B cell (primary cell): ENCODE measurements at regions not wholly inside any gene's neighbourhood (a gene's known extent, or its start where the extent isn't known, plus 50 kb on each side); places are given as distances from the start of the nearest gene placed in this dataset.

Experiments used
- ATAC-seq: fragments of 200-7000 bp; cut with Tn5 transposase; one replicate; pipeline ENCODE4 v1.10.0; 2021; ENCODE audit warnings: low read depth, mild to moderate bottlenecking, moderate number of reproducible peaks, moderate library complexity
- CTCF ChIA-PET: fragments of 350-600 bp; sonication (Branson Sonifier 250); formaldehyde crosslinking; loops from one replicate; lab custom pipeline; 2021; ENCODE audit warnings: antibody characterized with exemption, inconsistent platforms; lab: Charles Lee
- POLR2A ChIA-PET: fragments of 350-600 bp; sonication (Branson Sonifier 250); formaldehyde crosslinking; loops from one replicate; lab custom pipeline; 2021; ENCODE audit warnings: antibody characterized with exemption; lab: Charles Lee
- DNase-seq: peaks from one replicate; pipeline ENCODE4 v3.0.0; 2013
- H2AFZ ChIP-seq: 2 replicates; pipeline ENCODE4 v1.6.1; 2012; ENCODE audit warnings: mild to moderate bottlenecking, low read depth, low read length; ENCODE audit not compliant: insufficient read depth, poor library complexity, severe bottlenecking
- H3K27ac ChIP-seq, 2 donors: 1 replicate in 1 of 2; 2 replicates in 1 of 2; pipeline ENCODE4 v1.5.1; 2012 to 2013; ENCODE audit warnings: low read length in 2 of 2, mild to moderate bottlenecking in 2 of 2, moderate library complexity in 1 of 2
- H3K27me3 ChIP-seq, 4 experiments: fragments of 200-600 bp in 1 of 4; sonication (generic) in 1 of 4; replicated peaks in 1 of 4; 1 replicate in 2 of 4; 2 replicates in 2 of 4; pipeline versions ENCODE4 v1.6.1 to v1.7.0; 2013 to 2016; ENCODE audit warnings: low read length in 3 of 4, mild to moderate bottlenecking in 2 of 4, mixed read lengths in 1 of 4, moderate library complexity in 1 of 4; ENCODE audit not compliant: insufficient read depth in 4 of 4, control insufficient read depth in 3 of 4; ENCODE audit errors: control extremely low read depth in 1 of 4
- H3K36me3 ChIP-seq, 2 experiments: replicated peaks in 1 of 2; 1 replicate in 1 of 2; 2 replicates in 1 of 2; pipeline versions ENCODE4 v1.6.1 to v1.7.1; 2013; ENCODE audit warnings: low read length in 1 of 2; ENCODE audit not compliant: insufficient read depth in 2 of 2, control insufficient read depth in 1 of 2; ENCODE audit errors: control extremely low read depth in 1 of 2, extremely low read depth in 1 of 2
- H3K4me1 ChIP-seq, 2 donors: fragments of 200-600 bp in 1 of 2; sonication (generic) in 1 of 2; 1 replicate in 1 of 2; 2 replicates in 1 of 2; pipeline versions ENCODE4 v1.5.1 to v1.6.1; 2013 to 2017; ENCODE audit warnings: low read length in 2 of 2; ENCODE audit not compliant: control insufficient read depth in 2 of 2, insufficient read depth in 2 of 2
- H3K4me2 ChIP-seq: replicated peaks from 2 replicates; pipeline ENCODE3; 2012; ENCODE audit warnings: mild to moderate bottlenecking, low read depth, low read length; ENCODE audit not compliant: poor library complexity, severe bottlenecking
- H3K4me3 ChIP-seq, 5 experiments: fragments of 200-600 bp in 1 of 5; sonication (generic) in 1 of 5; 1 replicate in 3 of 5; 2 replicates in 2 of 5; pipeline versions ENCODE4 v1.5.1 to v1.7.0; 2011 to 2016; ENCODE audit warnings: low read length in 4 of 5, mild to moderate bottlenecking in 4 of 5, low read depth in 2 of 5, control low read depth in 1 of 5, moderate library complexity in 1 of 5; ENCODE audit not compliant: insufficient read depth in 1 of 5; ENCODE audit errors: control extremely low read depth in 1 of 5, extremely low read depth in 1 of 5
- H3K79me2 ChIP-seq: fragments of 200-600 bp; sonication (generic); one replicate; pipeline ENCODE4 v1.6.0; 2016; ENCODE audit warnings: low read length; ENCODE audit not compliant: control insufficient read depth, insufficient read depth
- H3K9ac ChIP-seq: fragments of 200-600 bp; sonication (generic); 2 replicates; pipeline ENCODE4 v1.6.1; 2017; ENCODE audit warnings: mild to moderate bottlenecking, low read length, moderate library complexity
- H3K9me3 ChIP-seq, 3 donors: one replicate each; pipeline versions ENCODE4 v1.6.1 to v1.7.1; 2013; ENCODE audit warnings: low read length in 2 of 3; ENCODE audit not compliant: control insufficient read depth in 2 of 3, insufficient read depth in 1 of 3; ENCODE audit errors: control extremely low read depth in 1 of 3
- H4K20me1 ChIP-seq: 2 replicates; pipeline ENCODE4 v1.6.0; 2012; ENCODE audit warnings: mild to moderate bottlenecking, low read length; ENCODE audit not compliant: insufficient read depth, control insufficient read depth, poor library complexity, severe bottlenecking
- H3K27ac Mint-ChIP-seq: one replicate; pipeline ENCODE4 v1.8.0; 2021; ENCODE audit warnings: mixed read lengths
- H3K27me3 Mint-ChIP-seq: one replicate; pipeline ENCODE4 v1.8.0; 2021; ENCODE audit warnings: mixed read lengths
- H3K4me1 Mint-ChIP-seq: one replicate; pipeline ENCODE4 v1.8.0; 2021; ENCODE audit warnings: mixed read lengths
- H3K4me3 Mint-ChIP-seq: one replicate; pipeline ENCODE4 v1.8.0; 2021; ENCODE audit warnings: mixed read lengths
- H3K9me3 Mint-ChIP-seq: one replicate; pipeline ENCODE4 v1.8.0; 2022; ENCODE audit warnings: mixed read lengths; ENCODE audit not compliant: insufficient read depth
- EZH2 ChIP-seq: IDR thresholded peaks from 2 replicates; pipeline ENCODE4 v1.6.1; 2012; ENCODE audit warnings: borderline replicate concordance, low read depth, mild to moderate bottlenecking, moderate library complexity, low read length; ENCODE audit not compliant: insufficient read depth, poor library complexity, severe bottlenecking
- intact Hi-C: fragments of 100-400 bp; cut with micrococcal nuclease; formaldehyde crosslinking; loops from one replicate; pipeline ENCODE4 v1.10.0; 2022
- TF ChIP-seq, protein P1 (sequence below): fragments of 200-600 bp; IDR thresholded peaks from one replicate; pipeline ENCODE4 v1.8.0; 2022; ENCODE audit warnings: antibody characterized with exemption, mild to moderate bottlenecking

DNA sequence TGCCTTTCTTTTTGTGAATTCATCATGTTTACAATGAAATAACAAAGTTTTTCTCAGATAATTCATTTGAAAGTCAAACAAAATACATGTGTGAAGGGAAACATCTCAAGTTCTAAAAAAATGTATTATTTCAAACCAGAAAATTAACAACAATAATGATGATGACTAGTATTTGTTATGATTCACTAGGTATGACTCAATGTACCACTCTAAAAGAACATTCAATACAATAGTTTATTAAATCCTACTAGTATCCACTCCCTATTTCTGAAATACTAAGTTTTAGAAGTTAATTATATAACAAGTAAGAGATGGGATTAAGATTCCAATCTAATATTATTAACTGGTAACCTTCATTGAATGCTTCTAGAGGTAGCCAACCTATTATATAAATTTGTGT, 1444.8 kb upstream of the CDH8 start:
- Mint-ChIP-seq H3K4me1 (no peaks in the 10 kb centered on the region), H3K27ac (no peak overlapping the region), H3K4me3 (no peak overlapping the region), H3K27me3 (no peaks in the 10 kb centered on the region), H3K9me3 (peaks cover 3% of the 10 kb centered on the region)
- no peaks in the 10 kb centered on the region for H3K79me2 ChIP-seq
- intact Hi-C loops: no loop called here
- no peak overlapping the region for H3K4me3 ChIP-seq
- H3K9me3 ChIP-seq: no peaks in the 10 kb centered on the region
- no peaks in the 10 kb centered on the region for H3K27me3 ChIP-seq
- no peaks in the 10 kb centered on the region for H3K36me3 ChIP-seq
- H3K4me1 ChIP-seq: no peaks in the 10 kb centered on the region
- no peak overlapping the region for H3K9ac ChIP-seq
- ATAC-seq: no peak
- H2AFZ ChIP-seq: no peak overlapping the region
- DNase-seq: no peak
- TF ChIP-seq EZH2: no peak
- TF ChIP-seq, protein P1, sequence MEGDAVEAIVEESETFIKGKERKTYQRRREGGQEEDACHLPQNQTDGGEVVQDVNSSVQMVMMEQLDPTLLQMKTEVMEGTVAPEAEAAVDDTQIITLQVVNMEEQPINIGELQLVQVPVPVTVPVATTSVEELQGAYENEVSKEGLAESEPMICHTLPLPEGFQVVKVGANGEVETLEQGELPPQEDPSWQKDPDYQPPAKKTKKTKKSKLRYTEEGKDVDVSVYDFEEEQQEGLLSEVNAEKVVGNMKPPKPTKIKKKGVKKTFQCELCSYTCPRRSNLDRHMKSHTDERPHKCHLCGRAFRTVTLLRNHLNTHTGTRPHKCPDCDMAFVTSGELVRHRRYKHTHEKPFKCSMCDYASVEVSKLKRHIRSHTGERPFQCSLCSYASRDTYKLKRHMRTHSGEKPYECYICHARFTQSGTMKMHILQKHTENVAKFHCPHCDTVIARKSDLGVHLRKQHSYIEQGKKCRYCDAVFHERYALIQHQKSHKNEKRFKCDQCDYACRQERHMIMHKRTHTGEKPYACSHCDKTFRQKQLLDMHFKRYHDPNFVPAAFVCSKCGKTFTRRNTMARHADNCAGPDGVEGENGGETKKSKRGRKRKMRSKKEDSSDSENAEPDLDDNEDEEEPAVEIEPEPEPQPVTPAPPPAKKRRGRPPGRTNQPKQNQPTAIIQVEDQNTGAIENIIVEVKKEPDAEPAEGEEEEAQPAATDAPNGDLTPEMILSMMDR: no peak
- H3K4me2 ChIP-seq: no peak overlapping the region
- no peak overlapping the region for H3K27ac ChIP-seq
- CTCF ChIA-PET: no interaction called here
- H4K20me1 ChIP-seq: no peaks in the 10 kb centered on the region
- POLR2A ChIA-PET: no interaction called here

DNA sequence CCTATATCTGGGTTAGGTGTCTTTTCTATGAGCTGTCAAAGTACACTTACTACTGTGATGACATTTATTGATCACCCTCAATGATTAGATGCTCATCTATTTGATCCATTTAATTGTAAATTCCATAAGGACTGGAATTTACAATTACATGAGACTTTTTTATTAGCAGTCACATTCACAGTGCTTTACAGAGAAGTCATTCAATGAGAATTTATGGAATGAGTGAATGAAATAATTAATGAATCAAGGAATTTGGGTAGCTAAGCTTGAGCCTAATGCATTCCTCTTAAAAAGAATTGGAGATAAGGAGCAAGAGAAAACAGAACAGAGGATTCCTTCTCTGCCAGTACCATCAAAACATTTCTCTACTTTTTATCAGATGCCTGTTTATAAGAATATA, 1437.5 kb upstream of the CDH8 start:
- POLR2A ChIA-PET: no interaction called here
- H3K79me2 ChIP-seq: no peaks in the 10 kb centered on the region

More for the DNA sequence above, 1437.5 kb upstream of the CDH8 start:
- no peak for TF ChIP-seq EZH2
- TF ChIP-seq, protein P1: no peak
- Mint-ChIP-seq H3K4me3 (no peak overlapping the region), H3K27ac (no peak overlapping the region), H3K4me1 (no peaks in the 10 kb centered on the region), H3K27me3 (no peaks in the 10 kb centered on the region), H3K9me3 (no peaks in the 10 kb centered on the region)
- intact Hi-C loops: no loop called here
- DNase-seq (no peak), ATAC-seq (no peak)
- Histone ChIP-seq H3K4me2 (no peak overlapping the region), H3K4me1 (no peaks in the 10 kb centered on the region), H3K27me3 (no peaks in the 10 kb centered on the region), H3K9ac (no peak overlapping the region), H3K9me3 (no peaks in the 10 kb centered on the region), H2AFZ (no peak overlapping the region), H3K27ac (no peak overlapping the region), H3K36me3 (no peaks in the 10 kb centered on the region), H3K4me3 (no peak overlapping the region), H4K20me1 (no peaks in the 10 kb centered on the region)
- CTCF ChIA-PET: no interaction called here
